ENCODE measurements at regions not wholly inside any gene's neighbourhood (a gene's known extent, or its start where the extent isn't known, plus 50 kb on each side); places are given as distances from the start of the nearest gene placed in this dataset.

DNA sequence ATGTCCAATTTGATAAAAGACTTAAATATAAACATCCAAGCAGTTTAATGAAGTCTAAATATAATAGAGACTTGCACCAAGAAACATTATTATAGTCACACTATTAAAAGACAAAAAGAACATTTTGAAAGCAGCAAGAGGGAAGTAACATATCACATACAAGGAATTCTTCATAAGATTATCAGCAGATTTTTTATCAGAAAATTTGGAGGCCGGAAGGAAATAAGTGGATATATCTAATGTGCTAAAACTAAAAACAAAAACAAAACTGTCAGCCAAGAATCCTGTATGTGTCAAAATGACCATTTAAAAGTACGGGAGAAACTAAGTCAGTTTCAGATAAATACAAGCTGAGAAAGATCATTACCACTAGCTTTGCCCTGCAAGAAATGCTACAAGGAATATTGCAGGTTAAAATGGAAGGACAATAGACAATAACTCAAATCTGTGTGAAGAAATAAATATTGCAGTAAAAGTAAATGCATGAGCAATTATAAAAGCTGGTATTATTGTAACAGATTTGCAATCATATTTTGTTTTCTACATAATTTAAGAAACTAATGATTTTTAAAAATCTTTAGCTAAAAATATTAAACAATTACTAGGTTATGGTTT lies 1665.9 kb upstream of the PCDH20 start:
- no peaks in the 10 kb centered on the region for H3K9me3 ChIP-seq
- no peak overlapping the region for H3K4me3 ChIP-seq
- no peaks in the 10 kb centered on the region for H3K4me1 ChIP-seq (replicated peaks)
- H3K36me3 ChIP-seq = no peaks in the 10 kb centered on the region
- DNase-seq (ENCODE audit: low spot score) = no peak
- no peak overlapping the region for H3K27ac ChIP-seq
- H3K27me3 ChIP-seq (replicated peaks; ENCODE audit: insufficient read depth) = no peaks in the 10 kb centered on the region
- intact Hi-C loops (cut with DNase I) = no loop called here
- TF ChIP-seq POLR2A (IDR thresholded peaks at IDR 0.05) (no peak), POLR2AphosphoS5 (IDR thresholded peaks at IDR 0.05) (no peak)
- TF ChIP-seq, protein P1, sequence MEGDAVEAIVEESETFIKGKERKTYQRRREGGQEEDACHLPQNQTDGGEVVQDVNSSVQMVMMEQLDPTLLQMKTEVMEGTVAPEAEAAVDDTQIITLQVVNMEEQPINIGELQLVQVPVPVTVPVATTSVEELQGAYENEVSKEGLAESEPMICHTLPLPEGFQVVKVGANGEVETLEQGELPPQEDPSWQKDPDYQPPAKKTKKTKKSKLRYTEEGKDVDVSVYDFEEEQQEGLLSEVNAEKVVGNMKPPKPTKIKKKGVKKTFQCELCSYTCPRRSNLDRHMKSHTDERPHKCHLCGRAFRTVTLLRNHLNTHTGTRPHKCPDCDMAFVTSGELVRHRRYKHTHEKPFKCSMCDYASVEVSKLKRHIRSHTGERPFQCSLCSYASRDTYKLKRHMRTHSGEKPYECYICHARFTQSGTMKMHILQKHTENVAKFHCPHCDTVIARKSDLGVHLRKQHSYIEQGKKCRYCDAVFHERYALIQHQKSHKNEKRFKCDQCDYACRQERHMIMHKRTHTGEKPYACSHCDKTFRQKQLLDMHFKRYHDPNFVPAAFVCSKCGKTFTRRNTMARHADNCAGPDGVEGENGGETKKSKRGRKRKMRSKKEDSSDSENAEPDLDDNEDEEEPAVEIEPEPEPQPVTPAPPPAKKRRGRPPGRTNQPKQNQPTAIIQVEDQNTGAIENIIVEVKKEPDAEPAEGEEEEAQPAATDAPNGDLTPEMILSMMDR (IDR thresholded peaks at IDR 0.05) = no peak
- WGBS = 97% methylated on average over 2 of the region's 2 CpGs

DNA sequence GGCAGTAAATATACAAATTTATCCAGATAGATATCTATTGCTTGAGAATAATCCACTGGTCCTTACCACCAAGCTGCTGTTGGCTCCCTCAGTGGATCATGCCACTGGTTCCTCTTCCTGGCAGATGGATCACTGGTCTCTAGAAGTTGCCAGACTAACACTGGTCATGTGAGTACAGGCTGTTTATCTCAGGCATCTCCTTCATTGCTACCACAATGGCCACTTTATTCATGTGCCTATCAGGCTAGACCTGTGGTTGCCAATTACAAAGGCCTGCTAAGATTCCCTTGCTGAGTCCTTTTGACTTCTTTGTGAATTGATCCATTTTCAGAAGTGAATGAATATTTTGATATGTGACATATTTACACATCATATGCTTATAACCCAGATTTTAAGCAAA lies 1659.5 kb upstream of the PCDH20 start:
- Histone ChIP-seq H3K27me3 (replicated peaks; ENCODE audit: insufficient read depth) (no peaks in the 10 kb centered on the region), H3K4me3 (no peak overlapping the region), H3K36me3 (no peaks in the 10 kb centered on the region), H3K4me1 (replicated peaks) (no peaks in the 10 kb centered on the region), H3K27ac (no peak overlapping the region), H3K9me3 (no peaks in the 10 kb centered on the region)
- intact Hi-C loops (cut with DNase I) = no loop called here
- TF ChIP-seq POLR2AphosphoS5 (IDR thresholded peaks at IDR 0.05) (no peak), POLR2A (IDR thresholded peaks at IDR 0.05) (no peak)
- TF ChIP-seq, protein P1 (IDR thresholded peaks at IDR 0.05) = no peak
- DNase-seq (ENCODE audit: low spot score) = no peak

DNA sequence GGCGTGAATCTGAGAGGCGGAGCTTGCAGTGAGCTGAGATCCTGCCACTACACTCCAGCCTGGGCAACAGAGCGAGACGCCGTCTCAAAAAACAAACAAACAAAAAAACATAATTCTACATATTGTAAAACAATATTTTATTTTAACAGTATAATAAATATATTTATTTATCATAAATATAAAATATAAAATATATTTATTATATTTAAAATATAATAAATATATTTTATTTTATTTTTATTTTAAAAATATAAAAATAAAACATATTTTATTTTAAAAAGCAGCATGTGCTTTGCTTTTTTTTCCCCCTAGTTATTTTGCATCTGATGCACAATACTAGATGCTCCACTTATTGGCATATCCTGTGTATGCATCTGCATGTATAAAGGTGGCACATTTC lies 1634.6 kb upstream of the PCDH20 start:
- Histone ChIP-seq H3K4me3 (no peak overlapping the region), H3K36me3 (no peaks in the 10 kb centered on the region), H3K27ac (no peak overlapping the region), H3K4me1 (replicated peaks) (no peaks in the 10 kb centered on the region), H3K9me3 (no peaks in the 10 kb centered on the region), H3K27me3 (replicated peaks; ENCODE audit: insufficient read depth) (no peaks in the 10 kb centered on the region)
- 96% methylated on average over 5 of the region's 5 CpGs for WGBS
- intact Hi-C loops (cut with DNase I) = no loop called here
- DNase-seq (ENCODE audit: low spot score) = no peak
- TF ChIP-seq POLR2A (IDR thresholded peaks at IDR 0.05) (no peak), POLR2AphosphoS5 (IDR thresholded peaks at IDR 0.05) (no peak)
- TF ChIP-seq, protein P1 (IDR thresholded peaks at IDR 0.05) = no peak

DNA sequence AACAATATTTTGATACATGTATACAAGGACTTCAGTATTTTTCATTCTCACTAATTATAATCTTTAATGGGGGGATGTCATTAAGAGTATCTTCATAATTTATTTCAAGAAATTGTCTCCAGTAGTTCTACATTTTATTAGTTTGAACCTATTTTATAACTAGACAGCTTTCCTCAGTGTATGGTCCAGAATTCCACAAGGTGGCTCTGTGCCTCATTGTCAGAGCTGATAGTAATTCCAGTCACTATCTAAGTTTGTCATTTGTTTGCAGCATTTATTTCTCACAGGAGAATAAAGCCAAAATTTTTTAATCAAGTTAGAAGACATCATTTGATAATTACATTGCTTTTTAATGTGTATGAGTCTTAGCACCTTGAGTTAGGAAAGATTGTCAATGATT lies 1633.0 kb upstream of the PCDH20 start:
- intact Hi-C loops (cut with DNase I) = no loop called here
- Histone ChIP-seq H3K4me3 (no peak overlapping the region), H3K27ac (no peak overlapping the region), H3K9me3 (no peaks in the 10 kb centered on the region), H3K4me1 (replicated peaks) (no peaks in the 10 kb centered on the region), H3K36me3 (no peaks in the 10 kb centered on the region), H3K27me3 (replicated peaks; ENCODE audit: insufficient read depth) (no peaks in the 10 kb centered on the region)
- TF ChIP-seq POLR2A (IDR thresholded peaks at IDR 0.05) (no peak), POLR2AphosphoS5 (IDR thresholded peaks at IDR 0.05) (no peak)
- TF ChIP-seq, protein P1 (IDR thresholded peaks at IDR 0.05) = no peak
- no peak for DNase-seq (ENCODE audit: low spot score)

DNA sequence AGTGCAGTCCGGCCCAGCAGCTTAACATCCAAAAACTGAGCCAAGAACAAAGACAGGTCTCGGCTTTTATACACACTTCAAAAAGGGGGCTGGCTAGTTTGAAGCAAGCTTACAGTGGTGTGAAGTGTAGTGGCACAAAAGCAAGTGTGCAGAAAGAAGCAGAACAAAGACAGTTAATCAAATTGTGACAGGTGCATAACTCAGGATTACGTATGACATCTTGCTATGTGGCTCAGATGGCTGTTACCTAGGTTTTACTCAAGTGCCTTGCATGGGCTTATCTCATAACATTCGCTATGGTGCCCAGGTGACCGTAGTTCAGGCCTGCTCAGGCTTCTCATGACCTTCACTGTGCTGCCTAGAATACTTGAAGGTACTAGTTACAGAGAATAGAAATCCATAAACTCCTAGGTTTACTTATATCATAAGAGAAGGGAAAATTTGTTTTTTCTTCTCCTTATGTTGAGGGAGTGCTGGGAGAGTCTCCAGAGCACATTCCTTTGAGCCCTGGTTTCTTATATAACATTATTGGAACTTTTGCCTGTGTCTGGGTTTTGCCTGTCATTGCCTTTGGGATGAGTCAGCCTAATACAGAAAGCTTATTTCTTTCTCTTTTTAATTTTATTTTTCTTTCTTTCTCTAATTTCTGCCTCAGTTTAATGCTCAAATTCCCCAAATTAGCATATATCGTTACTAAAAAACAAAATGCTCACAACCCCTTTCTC lies 1629.1 kb upstream of the PCDH20 start:
- TF ChIP-seq POLR2AphosphoS5 (IDR thresholded peaks at IDR 0.05) (no peak), POLR2A (IDR thresholded peaks at IDR 0.05) (no peak)
- TF ChIP-seq, protein P1 (IDR thresholded peaks at IDR 0.05) = no peak
- no peak overlapping the region for H3K27ac ChIP-seq
- H3K36me3 ChIP-seq = no peaks in the 10 kb centered on the region
- no peak for DNase-seq (ENCODE audit: low spot score)
- no peaks in the 10 kb centered on the region for H3K9me3 ChIP-seq
- 49% methylated on average over 6 of the region's 6 CpGs for WGBS
- H3K27me3 ChIP-seq (replicated peaks; ENCODE audit: insufficient read depth) = no peaks in the 10 kb centered on the region
- intact Hi-C loops (cut with DNase I) = no loop called here
- no peak overlapping the region for H3K4me3 ChIP-seq
- H3K4me1 ChIP-seq (replicated peaks) = no peaks in the 10 kb centered on the region

Measured in prostate gland (tissue), 2 donors.